ENCODE measurements at regions not wholly inside any gene's neighbourhood (a gene's known extent, or its start where the extent isn't known, plus 50 kb on each side); places are given as distances from the start of the nearest gene placed in this dataset.
"Not testable (repeated sequence)": the region's sequence is repeated elsewhere in the genome, so short reads cannot be mapped to it uniquely, and the experiment has no call there.

- H3K27me3 ChIP-seq (ENCODE audit: insufficient read depth, poor library complexity, severe bottlenecking); H3K36me3 ChIP-seq (ENCODE audit: low read depth); H3K9me3 ChIP-seq (ENCODE audit: severe bottlenecking); ATAC-seq (ENCODE audit: low read depth); H3K4me3 ChIP-seq (ENCODE audit: severe bottlenecking); DNase-seq (ENCODE audit: low spot score); H3K27ac ChIP-seq (ENCODE audit: poor library complexity, severe bottlenecking); H3K4me1 ChIP-seq (ENCODE audit: insufficient read depth, poor library complexity, severe bottlenecking): not testable (repeated sequence)
These were observed 1372.6 kb downstream of the FOXD4L5 start for GRCh38 chr9:63912451-63912850.

- H3K4me3 ChIP-seq (ENCODE audit: severe bottlenecking); H3K36me3 ChIP-seq (ENCODE audit: low read depth); H3K27me3 ChIP-seq (ENCODE audit: insufficient read depth, poor library complexity, severe bottlenecking); H3K27ac ChIP-seq (ENCODE audit: poor library complexity, severe bottlenecking); H3K9me3 ChIP-seq (ENCODE audit: severe bottlenecking); ATAC-seq (ENCODE audit: low read depth); H3K4me1 ChIP-seq (ENCODE audit: insufficient read depth, poor library complexity, severe bottlenecking); DNase-seq (ENCODE audit: low spot score): not testable (repeated sequence)
These were observed 1375.9 kb downstream of the FOXD4L5 start for GRCh38 chr9:63909076-63909475.

- DNase-seq (ENCODE audit: low spot score); H3K27ac ChIP-seq (ENCODE audit: poor library complexity, severe bottlenecking); H3K36me3 ChIP-seq (ENCODE audit: low read depth); H3K27me3 ChIP-seq (ENCODE audit: insufficient read depth, poor library complexity, severe bottlenecking); H3K4me3 ChIP-seq (ENCODE audit: severe bottlenecking); ATAC-seq (ENCODE audit: low read depth); H3K4me1 ChIP-seq (ENCODE audit: insufficient read depth, poor library complexity, severe bottlenecking); H3K9me3 ChIP-seq (ENCODE audit: severe bottlenecking): not testable (repeated sequence)
These were observed 1385.3 kb downstream of the FOXD4L5 start for GRCh38 chr9:63899637-63900190.

GRCh38 chr9:63881386-63881785 is 1403.6 kb downstream of the FOXD4L5 start:
- ATAC-seq (ENCODE audit: low read depth) = not testable (repeated sequence)

GRCh38 chr9:63876380-63876779 is 1408.6 kb downstream of the FOXD4L5 start:
- ATAC-seq (ENCODE audit: low read depth); H3K4me3 ChIP-seq (ENCODE audit: severe bottlenecking); H3K4me1 ChIP-seq (ENCODE audit: insufficient read depth, poor library complexity, severe bottlenecking); H3K27ac ChIP-seq (ENCODE audit: poor library complexity, severe bottlenecking); H3K9me3 ChIP-seq (ENCODE audit: severe bottlenecking); H3K27me3 ChIP-seq (ENCODE audit: insufficient read depth, poor library complexity, severe bottlenecking); H3K36me3 ChIP-seq (ENCODE audit: low read depth); DNase-seq (ENCODE audit: low spot score): not testable (repeated sequence)

More at GRCh38 chr9:63881386-63881785, 1403.6 kb downstream of the FOXD4L5 start:
- not testable (repeated sequence) for H3K9me3 ChIP-seq (ENCODE audit: severe bottlenecking); H3K27ac ChIP-seq (ENCODE audit: poor library complexity, severe bottlenecking); H3K4me3 ChIP-seq (ENCODE audit: severe bottlenecking); H3K27me3 ChIP-seq (ENCODE audit: insufficient read depth, poor library complexity, severe bottlenecking); DNase-seq (ENCODE audit: low spot score); H3K4me1 ChIP-seq (ENCODE audit: insufficient read depth, poor library complexity, severe bottlenecking); H3K36me3 ChIP-seq (ENCODE audit: low read depth)

- no peaks in the 10 kb centered on the region for H3K36me3 ChIP-seq (ENCODE audit: low read depth)
- ATAC-seq (ENCODE audit: low read depth) (no peak), DNase-seq (ENCODE audit: low spot score) (peak; percentile 27)
- H3K27ac ChIP-seq (ENCODE audit: poor library complexity, severe bottlenecking) = no peak overlapping the region
- no peaks in the 10 kb centered on the region for H3K27me3 ChIP-seq (ENCODE audit: insufficient read depth, poor library complexity, severe bottlenecking)
- H3K4me3 ChIP-seq (ENCODE audit: severe bottlenecking) = no peak overlapping the region
- no peaks in the 10 kb centered on the region for H3K4me1 ChIP-seq (ENCODE audit: insufficient read depth, poor library complexity, severe bottlenecking)
- no peaks in the 10 kb centered on the region for H3K9me3 ChIP-seq (ENCODE audit: severe bottlenecking)
- no peak for TF ChIP-seq CTCF (IDR thresholded peaks at IDR 0.05; ENCODE audit: poor library complexity, severe bottlenecking)
These were observed 1425.4 kb downstream of the FOXD4L5 start for GRCh38 chr9:63859475-63860215.

- not testable (repeated sequence) for H3K36me3 ChIP-seq (ENCODE audit: low read depth); H3K4me1 ChIP-seq (ENCODE audit: insufficient read depth, poor library complexity, severe bottlenecking); H3K27me3 ChIP-seq (ENCODE audit: insufficient read depth, poor library complexity, severe bottlenecking); H3K27ac ChIP-seq (ENCODE audit: poor library complexity, severe bottlenecking); H3K9me3 ChIP-seq (ENCODE audit: severe bottlenecking); ATAC-seq (ENCODE audit: low read depth); H3K4me3 ChIP-seq (ENCODE audit: severe bottlenecking)
- DNase-seq (ENCODE audit: low spot score) = peak; percentile 15
These were observed 1425.9 kb downstream of the FOXD4L5 start for GRCh38 chr9:63859090-63859474.

GRCh38 chr9:63853140-63853751 is 1431.8 kb downstream of the FOXD4L5 start:
- H3K27me3 ChIP-seq (ENCODE audit: insufficient read depth, poor library complexity, severe bottlenecking); H3K27ac ChIP-seq (ENCODE audit: poor library complexity, severe bottlenecking); H3K4me3 ChIP-seq (ENCODE audit: severe bottlenecking); H3K9me3 ChIP-seq (ENCODE audit: severe bottlenecking); H3K36me3 ChIP-seq (ENCODE audit: low read depth); H3K4me1 ChIP-seq (ENCODE audit: insufficient read depth, poor library complexity, severe bottlenecking); DNase-seq (ENCODE audit: low spot score); ATAC-seq (ENCODE audit: low read depth): not testable (repeated sequence)

- not testable (repeated sequence) for DNase-seq (ENCODE audit: low spot score); H3K27me3 ChIP-seq (ENCODE audit: insufficient read depth, poor library complexity, severe bottlenecking); H3K9me3 ChIP-seq (ENCODE audit: severe bottlenecking); H3K4me3 ChIP-seq (ENCODE audit: severe bottlenecking); H3K27ac ChIP-seq (ENCODE audit: poor library complexity, severe bottlenecking); ATAC-seq (ENCODE audit: low read depth); H3K4me1 ChIP-seq (ENCODE audit: insufficient read depth, poor library complexity, severe bottlenecking); H3K36me3 ChIP-seq (ENCODE audit: low read depth)
These were observed 1460.2 kb downstream of the FOXD4L5 start for GRCh38 chr9:63824804-63825203.

GRCh38 chr9:63823375-63824201 is 1461.4 kb downstream of the FOXD4L5 start:
- not testable (repeated sequence) for H3K27me3 ChIP-seq (ENCODE audit: insufficient read depth, poor library complexity, severe bottlenecking); H3K9me3 ChIP-seq (ENCODE audit: severe bottlenecking); DNase-seq (ENCODE audit: low spot score); H3K27ac ChIP-seq (ENCODE audit: poor library complexity, severe bottlenecking); H3K36me3 ChIP-seq (ENCODE audit: low read depth); H3K4me3 ChIP-seq (ENCODE audit: severe bottlenecking); H3K4me1 ChIP-seq (ENCODE audit: insufficient read depth, poor library complexity, severe bottlenecking)
- peak; percentile 35; the same call in 2 of the 3 replicates for ATAC-seq (ENCODE audit: low read depth)
